NB4 (cell line): ENCODE measurements at regions not wholly inside any gene's neighbourhood (a gene's known extent, or its start where the extent isn't known, plus 50 kb on each side); places are given as distances from the start of the nearest gene placed in this dataset.

Experiments used
- CTCF ChIP-seq: IDR thresholded peaks from one replicate; pipeline ENCODE4 v1.5.1; 2012; ENCODE audit warnings: low read depth, low read length
- MAX ChIP-seq: IDR thresholded peaks from 2 replicates; pipeline ENCODE4 v1.6.1; 2011; ENCODE audit warnings: low read depth, low read length
- POLR2A ChIP-seq: IDR thresholded peaks from 2 replicates; pipeline ENCODE4 v1.6.1; 2011; ENCODE audit warnings: mild to moderate bottlenecking; ENCODE audit not compliant: insufficient read length; ENCODE audit errors: extremely low read depth

GRCh38 chr6:76435174-76435573, 362.7 kb upstream of the IMPG1 start:
- no peak for TF ChIP-seq POLR2A
- no peak for TF ChIP-seq MAX
- no peak for TF ChIP-seq CTCF
